ENCODE measurements at regions not wholly inside any gene's neighbourhood (a gene's known extent, or its start where the extent isn't known, plus 50 kb on each side); places are given as distances from the start of the nearest gene placed in this dataset.

DNA sequence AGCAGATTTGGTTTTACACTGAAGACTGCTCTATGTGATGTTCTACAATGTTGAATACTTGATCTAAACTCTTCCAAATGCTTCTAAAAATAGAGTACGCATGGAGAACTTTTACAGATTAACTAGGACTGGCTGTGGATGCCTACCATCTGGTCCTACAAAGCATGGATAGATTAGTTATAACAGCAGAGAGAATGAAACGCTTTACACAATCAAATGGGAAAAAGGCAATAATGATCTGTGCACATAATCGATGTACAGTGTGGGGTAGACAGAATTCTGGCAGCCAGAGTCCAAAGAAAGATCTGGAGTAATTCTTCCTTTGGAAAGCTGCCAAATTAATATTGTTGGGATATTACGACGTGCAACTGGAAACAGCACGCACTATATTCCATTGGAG lies 1885.5 kb upstream of the PRR20A start:
- H3K4me3 ChIP-seq (ENCODE audit: low read depth, low read length) = no peak overlapping the region
- TF ChIP-seq, protein P1, sequence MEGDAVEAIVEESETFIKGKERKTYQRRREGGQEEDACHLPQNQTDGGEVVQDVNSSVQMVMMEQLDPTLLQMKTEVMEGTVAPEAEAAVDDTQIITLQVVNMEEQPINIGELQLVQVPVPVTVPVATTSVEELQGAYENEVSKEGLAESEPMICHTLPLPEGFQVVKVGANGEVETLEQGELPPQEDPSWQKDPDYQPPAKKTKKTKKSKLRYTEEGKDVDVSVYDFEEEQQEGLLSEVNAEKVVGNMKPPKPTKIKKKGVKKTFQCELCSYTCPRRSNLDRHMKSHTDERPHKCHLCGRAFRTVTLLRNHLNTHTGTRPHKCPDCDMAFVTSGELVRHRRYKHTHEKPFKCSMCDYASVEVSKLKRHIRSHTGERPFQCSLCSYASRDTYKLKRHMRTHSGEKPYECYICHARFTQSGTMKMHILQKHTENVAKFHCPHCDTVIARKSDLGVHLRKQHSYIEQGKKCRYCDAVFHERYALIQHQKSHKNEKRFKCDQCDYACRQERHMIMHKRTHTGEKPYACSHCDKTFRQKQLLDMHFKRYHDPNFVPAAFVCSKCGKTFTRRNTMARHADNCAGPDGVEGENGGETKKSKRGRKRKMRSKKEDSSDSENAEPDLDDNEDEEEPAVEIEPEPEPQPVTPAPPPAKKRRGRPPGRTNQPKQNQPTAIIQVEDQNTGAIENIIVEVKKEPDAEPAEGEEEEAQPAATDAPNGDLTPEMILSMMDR (IDR thresholded peaks at IDR 0.05; ENCODE audit: low read depth, low read length, missing control alignments) = no peak
- DNase-seq (ENCODE audit: low read depth) = no peak

DNA sequence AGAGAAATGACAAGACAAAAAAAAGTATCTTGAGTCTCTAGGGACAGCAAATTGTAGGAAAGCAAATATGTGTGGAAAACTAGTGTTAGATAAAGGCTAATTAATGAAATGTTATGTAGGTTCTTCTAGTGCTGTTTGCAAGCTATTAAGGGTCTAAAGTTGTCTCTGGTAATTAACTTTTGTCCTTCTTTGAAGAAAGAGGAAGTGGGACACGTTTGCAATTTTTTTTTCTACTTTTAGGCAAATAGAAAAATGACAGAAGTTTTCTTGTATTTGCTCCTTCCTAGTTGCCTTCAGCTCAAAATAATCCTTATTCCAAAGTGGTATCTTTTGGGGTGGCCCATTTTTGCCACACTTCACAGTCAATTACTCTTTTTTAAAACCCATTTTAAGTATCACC lies 1877.7 kb upstream of the PRR20A start:
- no peak overlapping the region for H3K4me3 ChIP-seq (ENCODE audit: low read depth, low read length)
- no peak for DNase-seq (ENCODE audit: low read depth)
- TF ChIP-seq, protein P1 (IDR thresholded peaks at IDR 0.05; ENCODE audit: low read depth, low read length, missing control alignments) = no peak

DNA sequence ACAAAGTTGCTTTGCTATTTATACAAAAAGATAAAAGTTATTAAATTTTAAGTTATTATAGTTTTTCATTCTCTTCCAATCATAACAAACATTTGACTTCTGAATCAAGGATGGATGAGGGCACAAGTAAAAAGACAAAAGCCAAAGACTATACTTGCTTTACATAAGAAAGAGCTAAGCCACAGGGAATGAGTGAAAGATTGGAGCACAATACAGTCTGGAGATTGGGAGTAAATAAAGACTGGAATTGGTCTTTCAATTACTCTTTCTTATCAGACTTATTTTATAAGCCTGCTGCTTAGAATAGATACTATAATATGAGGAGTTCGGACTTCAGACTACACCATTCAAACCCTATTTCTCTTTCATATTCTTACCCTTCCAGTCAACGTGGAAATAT lies 1874.1 kb upstream of the PRR20A start:
- H3K4me3 ChIP-seq (ENCODE audit: low read depth, low read length) = no peak overlapping the region
- TF ChIP-seq, protein P1 (IDR thresholded peaks at IDR 0.05; ENCODE audit: low read depth, low read length, missing control alignments) = no peak
- no peak for DNase-seq (ENCODE audit: low read depth)

DNA sequence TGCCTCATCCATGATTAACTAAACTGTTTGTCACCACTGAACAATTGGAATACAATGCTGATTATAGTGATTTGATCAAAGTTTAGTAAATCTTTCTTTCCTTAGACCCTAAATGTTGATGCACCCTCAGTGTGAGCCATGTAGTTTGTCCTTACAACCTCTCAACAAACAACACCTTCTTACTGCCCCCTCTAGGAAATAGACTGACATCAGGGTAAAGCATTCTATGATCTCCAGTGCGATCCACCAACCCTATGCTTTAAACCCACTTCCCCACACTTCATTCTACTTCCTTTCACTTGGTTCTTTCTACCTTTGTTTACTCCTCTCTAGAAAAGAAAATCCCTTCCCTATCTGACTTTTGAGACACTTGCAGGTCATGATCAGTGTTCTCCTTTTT lies 1842.5 kb upstream of the PRR20A start:
- DNase-seq (ENCODE audit: low read depth) = no peak
- no peak overlapping the region for H3K4me3 ChIP-seq (ENCODE audit: low read depth, low read length)
- TF ChIP-seq, protein P1 (IDR thresholded peaks at IDR 0.05; ENCODE audit: low read depth, low read length, missing control alignments) = no peak

DNA sequence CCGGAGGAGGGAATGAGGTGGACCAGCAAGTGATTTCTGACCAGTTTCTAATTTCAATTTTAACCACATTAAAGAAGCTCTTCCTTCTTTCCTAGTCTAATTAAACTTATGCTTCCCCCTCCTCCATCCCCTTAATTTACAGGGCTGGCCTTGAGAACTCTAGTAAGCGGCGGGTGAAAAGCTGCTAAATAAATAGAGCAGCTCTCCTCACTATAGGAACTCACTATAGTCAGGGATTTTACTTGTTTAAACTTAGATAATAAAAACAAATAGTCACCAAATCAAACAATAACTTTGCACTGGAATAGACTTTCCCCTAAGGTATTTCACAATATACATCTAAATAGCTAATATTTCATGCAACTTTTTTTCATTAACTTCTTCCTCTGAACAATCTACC lies 1838.2 kb upstream of the PRR20A start:
- DNase-seq (ENCODE audit: low read depth) = no peak

DNA sequence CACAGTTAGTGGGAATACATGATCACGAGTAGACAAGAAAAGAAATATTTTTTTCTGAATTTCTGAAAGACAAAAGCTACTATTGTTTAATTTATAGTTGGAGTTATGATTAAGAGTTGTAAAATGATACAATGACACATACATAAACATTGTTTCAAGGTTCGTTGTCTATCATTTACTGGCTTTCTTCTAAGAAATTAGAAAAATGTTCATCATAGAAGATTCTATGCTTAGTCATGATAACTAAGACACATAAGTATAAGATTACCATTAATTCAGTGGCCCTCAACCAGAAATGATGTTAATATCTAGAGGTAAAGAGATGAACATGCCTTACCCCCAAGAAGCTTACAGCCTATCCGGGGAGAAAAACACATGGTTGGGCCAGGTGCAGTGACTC lies 1832.8 kb upstream of the PRR20A start:
- TF ChIP-seq, protein P1 (IDR thresholded peaks at IDR 0.05; ENCODE audit: low read depth, low read length, missing control alignments) = no peak
- DNase-seq (ENCODE audit: low read depth) = no peak
- H3K4me3 ChIP-seq (ENCODE audit: low read depth, low read length) = no peak overlapping the region

More for the DNA sequence above, 1838.2 kb upstream of the PRR20A start:
- H3K4me3 ChIP-seq (ENCODE audit: low read depth, low read length) = no peak overlapping the region
- TF ChIP-seq, protein P1 (IDR thresholded peaks at IDR 0.05; ENCODE audit: low read depth, low read length, missing control alignments) = no peak

DNA sequence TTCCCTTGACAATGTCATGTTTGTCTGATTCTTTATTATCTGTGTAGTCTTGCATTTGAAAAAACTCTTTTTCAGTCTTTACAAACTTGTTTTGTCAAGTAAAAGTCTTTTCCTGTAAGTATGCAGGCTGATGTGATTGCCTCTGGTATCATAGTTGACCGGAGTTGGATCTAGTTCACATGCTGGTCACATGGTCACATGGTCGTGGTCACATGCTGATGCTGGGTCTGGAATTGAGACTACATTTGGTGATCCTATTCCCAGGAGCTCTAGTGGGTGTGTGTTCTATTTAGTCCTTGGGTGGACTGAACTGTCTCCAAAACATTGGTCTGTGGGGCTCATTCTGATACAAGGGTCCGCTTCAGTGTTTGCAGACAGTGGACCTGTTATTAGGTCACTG lies 1798.8 kb upstream of the PRR20A start:
- TF ChIP-seq, protein P1 (IDR thresholded peaks at IDR 0.05; ENCODE audit: low read depth, low read length, missing control alignments) = no peak
- DNase-seq (ENCODE audit: low read depth) = no peak
- H3K4me3 ChIP-seq (ENCODE audit: low read depth, low read length) = no peak overlapping the region
